ENCODE measurements at regions not wholly inside any gene's neighbourhood (a gene's known extent, or its start where the extent isn't known, plus 50 kb on each side); places are given as distances from the start of the nearest gene placed in this dataset.

- no peak for TF ChIP-seq CREM (CRISPR knock-in tag; IDR thresholded peaks at IDR 0.05)
- TF ChIP-seq OVOL2 (CRISPR knock-in tag; IDR thresholded peaks at IDR 0.05; ENCODE audit: borderline replicate concordance), result no peak
- no peak for TF ChIP-seq KAT7 (CRISPR knock-in tag; IDR thresholded peaks at IDR 0.05; ENCODE audit: borderline replicate concordance)
These were observed 288.7 kb downstream of the PAX1 start (continued) for GRCh38 chr20:21994203-21994602.

- Mint-ChIP-seq H3K27ac (no peak overlapping the region), H3K4me1 (peaks cover 9% of the 10 kb centered on the region), H3K4me3 (no peak overlapping the region), H3K27me3 (ENCODE audit: low read depth) (no peaks in the 10 kb centered on the region; the same call in 1 of the 2 replicates), H3K36me3 (no peaks in the 10 kb centered on the region), H3K9me3 (peaks cover 5% of the 10 kb centered on the region)
- TF ChIP-seq AFF4 (CRISPR knock-in tag; IDR thresholded peaks at IDR 0.05; ENCODE audit: borderline replicate concordance), result no peak
- no peak for TF ChIP-seq USF2 (CRISPR knock-in tag; IDR thresholded peaks at IDR 0.05)
- no peak for TF ChIP-seq FOXJ3 (CRISPR knock-in tag; IDR thresholded peaks at IDR 0.05; ENCODE audit: borderline replicate concordance)
- no peak for TF ChIP-seq OVOL2 (CRISPR knock-in tag; IDR thresholded peaks at IDR 0.05; ENCODE audit: borderline replicate concordance)
- no peak for TF ChIP-seq MAX (CRISPR knock-in tag; IDR thresholded peaks at IDR 0.05)
- TF ChIP-seq IRF2 (CRISPR knock-in tag; IDR thresholded peaks at IDR 0.05; ENCODE audit: borderline replicate concordance, low read depth), result no peak
- TF ChIP-seq STAT6 (CRISPR knock-in tag; conservative IDR thresholded peaks at IDR 0.05; ENCODE audit: low read depth), result no peak
- TF ChIP-seq ZNF121 (CRISPR knock-in tag; IDR thresholded peaks at IDR 0.05), result no peak
- TF ChIP-seq NFE2L1 (CRISPR knock-in tag; IDR thresholded peaks at IDR 0.05), result no peak
- no peak for TF ChIP-seq GRHL2 (CRISPR knock-in tag; IDR thresholded peaks at IDR 0.05; ENCODE audit: insufficient replicate concordance, severe bottlenecking)
- ChIA-PET POLR2A (no interaction called here), CTCF (interaction anchor here (0.7 to 0.8 kb wide), 2 partner anchors 173 to 1263 kb away, joined by 3 read pairs; no protein-coding TSS in a partner anchor)
- DNase-seq (ENCODE audit: low spot score) (no peak), ATAC-seq (no peak)
These were observed 277.1 kb downstream of the PAX1 start for GRCh38 chr20:21982559-21982958.

GRCh38 chr20:21981597-21982344 is 276.3 kb downstream of the PAX1 start:
- H3K36me3 Mint-ChIP-seq, result no peaks in the 10 kb centered on the region
- H3K27ac Mint-ChIP-seq, result no peak overlapping the region
- ChIA-PET POLR2A (no interaction called here), CTCF (interaction anchor here (0.6 to 0.8 kb wide), 3 partner anchors 79 to 1264 kb away, joined by 3 to 4 read pairs (median 3); no protein-coding TSS in a partner anchor)
- H3K9me3 Mint-ChIP-seq, result peaks cover 5% of the 10 kb centered on the region
- H3K27me3 Mint-ChIP-seq (ENCODE audit: low read depth), result no peaks in the 10 kb centered on the region; the same call in 1 of the 2 replicates
- no peak for DNase-seq (ENCODE audit: low spot score)
- H3K4me1 Mint-ChIP-seq, result peaks cover 9% of the 10 kb centered on the region
- no peak for ATAC-seq
- no peak overlapping the region for H3K4me3 Mint-ChIP-seq
- no peak for TF ChIP-seq ZNF263 (CRISPR knock-in tag; IDR thresholded peaks at IDR 0.05; ENCODE audit: low read depth)
- TF ChIP-seq ZNF232 (CRISPR knock-in tag; IDR thresholded peaks at IDR 0.05), result no peak
- TF ChIP-seq ZMAT4 (CRISPR knock-in tag; IDR thresholded peaks at IDR 0.05), result no peak
- TF ChIP-seq FOXP1 (CRISPR knock-in tag; IDR thresholded peaks at IDR 0.05; ENCODE audit: borderline replicate concordance), result no peak
- TF ChIP-seq ZNF425 (CRISPR knock-in tag; conservative IDR thresholded peaks at IDR 0.05), result no peak
- no peak for TF ChIP-seq PRRX2 (CRISPR knock-in tag; IDR thresholded peaks at IDR 0.05)
- TF ChIP-seq FOXJ3 (CRISPR knock-in tag; IDR thresholded peaks at IDR 0.05; ENCODE audit: borderline replicate concordance), result no peak
- TF ChIP-seq ZBTB43 (CRISPR knock-in tag; IDR thresholded peaks at IDR 0.05), result no peak
- TF ChIP-seq MYBL2 (CRISPR knock-in tag; IDR thresholded peaks at IDR 0.05), result no peak
- TF ChIP-seq ETV6 (CRISPR knock-in tag; IDR thresholded peaks at IDR 0.05), result no peak
